ENCODE measurements at regions not wholly inside any gene's neighbourhood (a gene's known extent, or its start where the extent isn't known, plus 50 kb on each side); places are given as distances from the start of the nearest gene placed in this dataset.

DNA sequence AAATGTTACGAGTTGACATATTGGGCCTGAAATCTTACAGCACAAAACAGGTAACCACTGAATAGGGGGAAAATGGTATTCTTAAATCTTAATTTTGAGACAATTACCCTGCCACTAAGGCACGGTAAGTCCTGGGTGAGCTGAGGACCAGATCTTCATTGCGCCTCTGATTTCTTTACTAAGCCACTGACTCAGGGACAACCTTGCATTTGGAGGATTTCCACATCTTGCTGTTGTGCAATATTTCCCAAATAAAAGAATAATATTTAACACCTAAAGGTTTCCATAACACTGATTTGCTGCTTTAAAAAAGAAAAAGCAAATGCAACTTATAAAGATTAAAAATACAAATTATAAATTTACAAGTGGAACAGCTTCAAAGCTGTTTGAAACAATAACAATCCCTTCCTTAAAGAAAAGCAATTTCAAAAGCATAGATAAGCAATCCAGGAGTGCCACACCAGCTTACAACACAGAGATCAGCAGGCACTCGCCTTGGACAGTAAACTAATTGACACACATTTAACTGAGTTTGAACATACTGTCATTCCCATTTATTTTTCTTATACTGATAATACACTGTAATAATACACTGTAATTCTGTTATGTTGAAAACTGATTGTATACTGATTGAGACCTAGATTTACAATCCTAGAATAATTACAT lies 79.6 kb upstream of the DOCK9 start:
- FAIRE-seq (no peak), DNase-seq (ENCODE audit: low read depth, low spot score) (no peak)
- Histone ChIP-seq H3K9ac (ENCODE audit: control insufficient read depth, extremely low read depth, insufficient read depth, low read length) (no peak overlapping the region), H2AFZ (ENCODE audit: control insufficient read depth, low read length) (no peak overlapping the region), H3K27ac (ENCODE audit: control insufficient read depth, insufficient read depth, low read length) (peak overlapping the region; percentile 68), H3K27me3 (ENCODE audit: control insufficient read depth, extremely low read depth, insufficient read depth, low read length) (no peaks in the 10 kb centered on the region), H3K79me2 (ENCODE audit: control insufficient read depth, insufficient read depth, low read length) (peaks cover 71% of the 10 kb centered on the region), H3K4me1 (ENCODE audit: control insufficient read depth, extremely low read depth, insufficient read depth, low read length) (peaks cover 55% of the 10 kb centered on the region), H3K4me2 (ENCODE audit: control insufficient read depth, extremely low read depth, insufficient read depth, low read depth, low read length) (no peak overlapping the region), H3K4me3 (ENCODE audit: control insufficient read depth in 2 of 3, extremely low read depth in 1 of 3, insufficient read depth in 2 of 3, low read depth in 1 of 3, low read length in 3 of 3) (no peak overlapping the region), H3K36me3 (ENCODE audit: control insufficient read depth in 2 of 2, extremely low read depth in 1 of 2, insufficient read depth in 2 of 2, low read length in 2 of 2) (no peaks in the 10 kb centered on the region), H4K20me1 (ENCODE audit: control insufficient read depth, extremely low read depth, insufficient read depth, low read length) (no peaks in the 10 kb centered on the region), H3K9me3 (ENCODE audit: control insufficient read depth, low read depth, low read length) (no peaks in the 10 kb centered on the region), H3K9me1 (ENCODE audit: control insufficient read depth, extremely low read depth, insufficient read depth, low read length) (peaks cover 5% of the 10 kb centered on the region)
- dilution Hi-C loops (cut with MboI; ENCODE audit: extremely low pct_ligation_motif_present, low sequenced_read_pairs), result no loop called here
- TF ChIP-seq CTCF (optimal IDR thresholded peaks at IDR 0.05 in 1 of 3, IDR thresholded peaks at IDR 0.05 in 1 of 3, conservative IDR thresholded peaks at IDR 0.05 in 1 of 3; ENCODE audit: extremely low read depth in 1 of 3, insufficient read depth in 2 of 3, low read length in 3 of 3) (no peak), EZH2 (IDR thresholded peaks at IDR 0.05; ENCODE audit: low read length) (no peak)

- peaks cover 67% of the 10 kb centered on the region for H3K79me2 ChIP-seq (ENCODE audit: control insufficient read depth, insufficient read depth, low read length)
- no peaks in the 10 kb centered on the region for H3K9me3 ChIP-seq (ENCODE audit: control insufficient read depth, low read depth, low read length)
- peaks cover 5% of the 10 kb centered on the region for H3K9me1 ChIP-seq (ENCODE audit: control insufficient read depth, extremely low read depth, insufficient read depth, low read length)
- dilution Hi-C loops (cut with MboI; ENCODE audit: extremely low pct_ligation_motif_present, low sequenced_read_pairs), result no loop called here
- no peaks in the 10 kb centered on the region for H4K20me1 ChIP-seq (ENCODE audit: control insufficient read depth, extremely low read depth, insufficient read depth, low read length)
- H3K4me1 ChIP-seq (ENCODE audit: control insufficient read depth, extremely low read depth, insufficient read depth, low read length), result peaks cover 66% of the 10 kb centered on the region
- no peaks in the 10 kb centered on the region for H3K27me3 ChIP-seq (ENCODE audit: control insufficient read depth, extremely low read depth, insufficient read depth, low read length)
- no peak overlapping the region for H2AFZ ChIP-seq (ENCODE audit: control insufficient read depth, low read length)
- no peak overlapping the region for H3K9ac ChIP-seq (ENCODE audit: control insufficient read depth, extremely low read depth, insufficient read depth, low read length)
- peak overlapping the region; percentile 17 for H3K4me2 ChIP-seq (ENCODE audit: control insufficient read depth, extremely low read depth, insufficient read depth, low read depth, low read length)
- TF ChIP-seq CTCF (optimal IDR thresholded peaks at IDR 0.05 in 1 of 3, IDR thresholded peaks at IDR 0.05 in 1 of 3, conservative IDR thresholded peaks at IDR 0.05 in 1 of 3; ENCODE audit: extremely low read depth in 1 of 3, insufficient read depth in 2 of 3, low read length in 3 of 3) (no peak), EZH2 (IDR thresholded peaks at IDR 0.05; ENCODE audit: low read length) (no peak)
- H3K36me3 ChIP-seq (ENCODE audit: control insufficient read depth in 2 of 2, extremely low read depth in 1 of 2, insufficient read depth in 2 of 2, low read length in 2 of 2), result no peaks in the 10 kb centered on the region
- H3K4me3 ChIP-seq (ENCODE audit: control insufficient read depth in 2 of 3, extremely low read depth in 1 of 3, insufficient read depth in 2 of 3, low read depth in 1 of 3, low read length in 3 of 3), result no peak overlapping the region
- FAIRE-seq (no peak), DNase-seq (ENCODE audit: low read depth, low spot score) (no peak)
- H3K27ac ChIP-seq (ENCODE audit: control insufficient read depth, insufficient read depth, low read length), result no peak overlapping the region
Measured at GRCh38 chr13:99058527-99059495, 80.9 kb upstream of the DOCK9 start.
